ENCODE measurements at regions not wholly inside any gene's neighbourhood (a gene's known extent, or its start where the extent isn't known, plus 50 kb on each side); places are given as distances from the start of the nearest gene placed in this dataset.

GRCh38 chr1:30604801-30605440 is 118.5 kb downstream of the MATN1 start:
- TF ChIP-seq, protein P1, sequence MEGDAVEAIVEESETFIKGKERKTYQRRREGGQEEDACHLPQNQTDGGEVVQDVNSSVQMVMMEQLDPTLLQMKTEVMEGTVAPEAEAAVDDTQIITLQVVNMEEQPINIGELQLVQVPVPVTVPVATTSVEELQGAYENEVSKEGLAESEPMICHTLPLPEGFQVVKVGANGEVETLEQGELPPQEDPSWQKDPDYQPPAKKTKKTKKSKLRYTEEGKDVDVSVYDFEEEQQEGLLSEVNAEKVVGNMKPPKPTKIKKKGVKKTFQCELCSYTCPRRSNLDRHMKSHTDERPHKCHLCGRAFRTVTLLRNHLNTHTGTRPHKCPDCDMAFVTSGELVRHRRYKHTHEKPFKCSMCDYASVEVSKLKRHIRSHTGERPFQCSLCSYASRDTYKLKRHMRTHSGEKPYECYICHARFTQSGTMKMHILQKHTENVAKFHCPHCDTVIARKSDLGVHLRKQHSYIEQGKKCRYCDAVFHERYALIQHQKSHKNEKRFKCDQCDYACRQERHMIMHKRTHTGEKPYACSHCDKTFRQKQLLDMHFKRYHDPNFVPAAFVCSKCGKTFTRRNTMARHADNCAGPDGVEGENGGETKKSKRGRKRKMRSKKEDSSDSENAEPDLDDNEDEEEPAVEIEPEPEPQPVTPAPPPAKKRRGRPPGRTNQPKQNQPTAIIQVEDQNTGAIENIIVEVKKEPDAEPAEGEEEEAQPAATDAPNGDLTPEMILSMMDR (IDR thresholded peaks at IDR 0.05): no peak
- TF ChIP-seq POLR2AphosphoS5 (IDR thresholded peaks at IDR 0.05) (no peak), POLR2A (IDR thresholded peaks at IDR 0.05; ENCODE audit: low read depth) (no peak)

All from esophagus muscularis mucosa (tissue), 3 donors.